OCI-LY7 (cell line): ENCODE measurements at regions not wholly inside any gene's neighbourhood (a gene's known extent, or its start where the extent isn't known, plus 50 kb on each side); places are given as distances from the start of the nearest gene placed in this dataset.

ENCODE experiments used
- BruUV-seq: library from RNA; stranded (reverse); fragments of 400-500 nt; replicated peaks from 2 replicates; lab custom pipeline; 2021; lab: Mats Ljungman, UMichigan
- CTCF ChIA-PET: fragments of 300-600 bp; sonication (Branson Sonifier 250); formaldehyde crosslinking; loops from one replicate; lab custom pipeline; 2022; ENCODE audit warnings: antibody characterized with exemption; ENCODE audit not compliant: unreplicated experiment; lab: Charles Lee
- POLR2A ChIA-PET: fragments of 300-600 bp; sonication (Branson Sonifier 250); formaldehyde crosslinking; loops from one replicate; lab custom pipeline; 2022; ENCODE audit warnings: antibody characterized with exemption; lab: Charles Lee
- DNase-seq: peaks from one replicate; pipeline ENCODE4 v3.0.0-alpha.2; 2015; ENCODE audit warnings: low spot score
- H2AFZ ChIP-seq: fragments of 200-600 bp; sonication (generic), shearing (Covaris generic); 2 replicates; pipeline ENCODE4 v1.6.1; 2014; ENCODE audit warnings: mild to moderate bottlenecking, antibody characterized with exemption, low read length, moderate library complexity
- H3K27ac ChIP-seq: fragments of 200-600 bp; sonication (generic); 2 replicates; pipeline ENCODE4 v1.5.1; 2014; ENCODE audit warnings: mixed run types, low read depth, mild to moderate bottlenecking, moderate library complexity, low read length, inconsistent platforms; ENCODE audit not compliant: poor library complexity, severe bottlenecking
- H3K36me3 ChIP-seq: fragments of 200-600 bp; sonication (generic); 2 replicates; pipeline ENCODE4 v1.6.1; 2014; ENCODE audit warnings: mild to moderate bottlenecking, antibody characterized with exemption, low read length, moderate library complexity, mixed read lengths; ENCODE audit not compliant: insufficient read depth
- H3K4me1 ChIP-seq: fragments of 200-600 bp; sonication (generic); 2 replicates; pipeline ENCODE4 v1.5.1; 2014; ENCODE audit warnings: mild to moderate bottlenecking, low read length; ENCODE audit not compliant: insufficient read depth, poor library complexity, severe bottlenecking
- H3K4me2 ChIP-seq: fragments of 200-600 bp; sonication (generic); 2 replicates; pipeline ENCODE4 v1.6.1; 2014; ENCODE audit warnings: mild to moderate bottlenecking, low read length
- H3K4me3 ChIP-seq: fragments of 200-600 bp; sonication (generic); 2 replicates; pipeline ENCODE4 v1.5.1; 2014; ENCODE audit warnings: mild to moderate bottlenecking, low read depth, low read length; ENCODE audit not compliant: poor library complexity, severe bottlenecking
- H3K79me2 ChIP-seq: fragments of 200-600 bp; sonication (generic); 2 replicates; pipeline ENCODE4 v1.6.1; 2016; ENCODE audit warnings: low read depth, mild to moderate bottlenecking, low read length, moderate library complexity, mixed read lengths; ENCODE audit not compliant: insufficient read depth
- H3K9me2 ChIP-seq: fragments of 200-600 bp; sonication (generic); 2 replicates; pipeline ENCODE4 v1.6.1; 2016; ENCODE audit warnings: mild to moderate bottlenecking, low read length, mixed read lengths; ENCODE audit not compliant: insufficient read depth
- H3K9me3 ChIP-seq: fragments of 200-600 bp; sonication (generic); 2 replicates; pipeline ENCODE4 v1.6.1; 2014; ENCODE audit warnings: mild to moderate bottlenecking, mixed run types, low read length, mixed read lengths
- H4K20me1 ChIP-seq: fragments of 200-600 bp; sonication (generic); 2 replicates; pipeline ENCODE4 v1.6.1; 2014; ENCODE audit warnings: mild to moderate bottlenecking, antibody characterized with exemption, low read length, moderate library complexity, mixed read lengths; ENCODE audit not compliant: insufficient read depth
- CTCF ChIP-seq: fragments of 200-600 bp; sonication (generic); conservative IDR thresholded peaks from 2 replicates; pipeline ENCODE4 v1.5.1; 2014; ENCODE audit warnings: mild to moderate bottlenecking, antibody characterized with exemption, low read length, moderate library complexity, mixed read lengths
- EZH2phosphoT487 ChIP-seq: fragments of 200-600 bp; sonication (generic); IDR thresholded peaks from 2 replicates; pipeline ENCODE4 v1.6.1; 2018; ENCODE audit warnings: low read depth, borderline replicate concordance, mild to moderate bottlenecking, mixed run types, antibody characterized with exemption, low read length, moderate library complexity, mixed read lengths
- intact Hi-C: fragments of 100-400 bp; cut with micrococcal nuclease; formaldehyde crosslinking; loops from one replicate; pipeline ENCODE4 v1.10.0; 2022; ENCODE audit not compliant: unreplicated experiment

GRCh38 chr5:2607598-2607997 is 143.9 kb downstream of the IRX2 start:
- TF ChIP-seq EZH2phosphoT487 = no peak
- TF ChIP-seq CTCF = no peak
- CTCF ChIA-PET = no interaction called here

GRCh38 chr5:2603272-2603575 is 148.3 kb downstream of the IRX2 start:
- no peak for DNase-seq
- no peak overlapping the region for H3K4me3 ChIP-seq
- H3K27ac ChIP-seq = no peak overlapping the region
- no peaks in the 10 kb centered on the region for H3K79me2 ChIP-seq
- no peaks in the 10 kb centered on the region for H4K20me1 ChIP-seq
- intact Hi-C loops = no loop called here
- no TSS peak for BruUV-seq
- no peaks in the 10 kb centered on the region for H3K36me3 ChIP-seq
- no peak overlapping the region for H2AFZ ChIP-seq
- no peaks in the 10 kb centered on the region for H3K9me2 ChIP-seq
- no peak overlapping the region for H3K4me2 ChIP-seq
- no peak for TF ChIP-seq EZH2phosphoT487
- no peak for TF ChIP-seq CTCF
- H3K9me3 ChIP-seq = no peaks in the 10 kb centered on the region
- ChIA-PET CTCF (no interaction called here), POLR2A (no interaction called here)
- H3K4me1 ChIP-seq = no peaks in the 10 kb centered on the region

More at GRCh38 chr5:2607598-2607997, 143.9 kb downstream of the IRX2 start:
- H3K9me3 ChIP-seq = no peaks in the 10 kb centered on the region
- H3K27ac ChIP-seq = no peak overlapping the region
- H3K9me2 ChIP-seq = no peaks in the 10 kb centered on the region
- no peak overlapping the region for H2AFZ ChIP-seq
- H3K36me3 ChIP-seq = no peaks in the 10 kb centered on the region
- H3K4me2 ChIP-seq = no peak overlapping the region
- H3K4me3 ChIP-seq = no peak overlapping the region
- no peaks in the 10 kb centered on the region for H3K4me1 ChIP-seq
- H3K79me2 ChIP-seq = no peaks in the 10 kb centered on the region
- no TSS peak for BruUV-seq
- no peak for DNase-seq
- no peaks in the 10 kb centered on the region for H4K20me1 ChIP-seq
- POLR2A ChIA-PET = no interaction called here
- intact Hi-C loops = no loop called here

- no peaks in the 10 kb centered on the region for H3K9me3 ChIP-seq
- DNase-seq = no peak
- no peaks in the 10 kb centered on the region for H3K79me2 ChIP-seq
- H3K9me2 ChIP-seq = no peaks in the 10 kb centered on the region
- intact Hi-C loops = no loop called here
- H4K20me1 ChIP-seq = no peaks in the 10 kb centered on the region
- no peak overlapping the region for H2AFZ ChIP-seq
- H3K4me1 ChIP-seq = no peaks in the 10 kb centered on the region
- no peak for TF ChIP-seq CTCF
- no peak for TF ChIP-seq EZH2phosphoT487
- no peaks in the 10 kb centered on the region for H3K36me3 ChIP-seq
- no peak overlapping the region for H3K27ac ChIP-seq
- H3K4me2 ChIP-seq = no peak overlapping the region
- CTCF ChIA-PET = no interaction called here
- POLR2A ChIA-PET = no interaction called here
- no peak overlapping the region for H3K4me3 ChIP-seq
- no TSS peak for BruUV-seq
Measured at GRCh38 chr5:2602451-2603271, 148.8 kb downstream of the IRX2 start.
